Neutrophil (primary cell): ENCODE measurements at regions not wholly inside any gene's neighbourhood (a gene's known extent, or its start where the extent isn't known, plus 50 kb on each side); places are given as distances from the start of the nearest gene placed in this dataset.

Experiments
- H3K27ac ChIP-seq: fragments of 200-600 bp; sonication (generic); 2 replicates; pipeline ENCODE4 v1.5.1; 2016; ENCODE audit warnings: mild to moderate bottlenecking, moderate library complexity
- H3K27me3 ChIP-seq: fragments of 200-600 bp; sonication (generic); 2 replicates; pipeline ENCODE4 v1.6.0; 2016; ENCODE audit warnings: mild to moderate bottlenecking
- H3K36me3 ChIP-seq: fragments of 200-600 bp; sonication (generic); 2 replicates; pipeline ENCODE4 v1.5.1; 2017
- H3K4me1 ChIP-seq, 2 experiments: fragments of 200-600 bp in 1 of 2; sonication (generic) in 1 of 2; 1 replicate in 1 of 2; 2 replicates in 1 of 2; pipeline versions ENCODE4 v1.5.1 to v1.6.1; 2013 to 2016; ENCODE audit warnings: low read depth in 1 of 2, low read length in 1 of 2, mild to moderate bottlenecking in 1 of 2, moderate library complexity in 1 of 2; ENCODE audit not compliant: control insufficient read depth in 1 of 2, insufficient read depth in 1 of 2
- H3K4me3 ChIP-seq, 2 experiments: fragments of 200-600 bp in 1 of 2; sonication (generic) in 1 of 2; 1 replicate in 1 of 2; 2 replicates in 1 of 2; pipeline ENCODE4 v1.5.1; 2013 to 2016; ENCODE audit warnings: low read depth in 1 of 2, low read length in 1 of 2, mild to moderate bottlenecking in 1 of 2, moderate library complexity in 1 of 2
- H3K9me3 ChIP-seq: fragments of 200-600 bp; sonication (generic); 2 replicates; pipeline ENCODE4 v1.5.1; 2016
- TF ChIP-seq, protein P1 (sequence below): fragments of 200-600 bp; sonication (generic); IDR thresholded peaks from 2 replicates; pipeline ENCODE4 v1.5.1; 2016; ENCODE audit warnings: antibody characterized with exemption

DNA sequence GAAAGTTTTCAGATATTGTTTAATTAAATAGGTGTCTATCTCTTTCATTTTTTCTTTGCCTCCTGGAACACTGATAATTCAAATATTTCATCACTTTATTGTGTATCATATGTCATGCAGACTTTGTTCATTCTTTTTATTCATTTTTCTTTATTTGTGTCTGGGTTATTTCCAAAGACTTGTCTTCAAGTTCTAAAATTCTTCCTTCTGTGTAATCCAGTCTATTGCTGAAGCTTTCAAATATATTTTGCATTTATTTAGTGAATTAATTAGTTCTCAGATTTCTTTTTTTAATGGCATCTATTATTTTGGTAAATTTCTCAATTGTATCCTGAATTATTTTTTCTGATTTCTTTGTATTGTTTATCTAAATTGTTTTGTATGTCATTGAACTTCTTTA is 70.1 kb downstream of the ZNF330 start:
- TF ChIP-seq, protein P1, sequence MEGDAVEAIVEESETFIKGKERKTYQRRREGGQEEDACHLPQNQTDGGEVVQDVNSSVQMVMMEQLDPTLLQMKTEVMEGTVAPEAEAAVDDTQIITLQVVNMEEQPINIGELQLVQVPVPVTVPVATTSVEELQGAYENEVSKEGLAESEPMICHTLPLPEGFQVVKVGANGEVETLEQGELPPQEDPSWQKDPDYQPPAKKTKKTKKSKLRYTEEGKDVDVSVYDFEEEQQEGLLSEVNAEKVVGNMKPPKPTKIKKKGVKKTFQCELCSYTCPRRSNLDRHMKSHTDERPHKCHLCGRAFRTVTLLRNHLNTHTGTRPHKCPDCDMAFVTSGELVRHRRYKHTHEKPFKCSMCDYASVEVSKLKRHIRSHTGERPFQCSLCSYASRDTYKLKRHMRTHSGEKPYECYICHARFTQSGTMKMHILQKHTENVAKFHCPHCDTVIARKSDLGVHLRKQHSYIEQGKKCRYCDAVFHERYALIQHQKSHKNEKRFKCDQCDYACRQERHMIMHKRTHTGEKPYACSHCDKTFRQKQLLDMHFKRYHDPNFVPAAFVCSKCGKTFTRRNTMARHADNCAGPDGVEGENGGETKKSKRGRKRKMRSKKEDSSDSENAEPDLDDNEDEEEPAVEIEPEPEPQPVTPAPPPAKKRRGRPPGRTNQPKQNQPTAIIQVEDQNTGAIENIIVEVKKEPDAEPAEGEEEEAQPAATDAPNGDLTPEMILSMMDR = no peak
- Histone ChIP-seq H3K36me3 (no peaks in the 10 kb centered on the region), H3K27ac (no peak overlapping the region), H3K4me3 (no peak overlapping the region), H3K4me1 (no peaks in the 10 kb centered on the region), H3K9me3 (peaks cover 3% of the 10 kb centered on the region), H3K27me3 (no peaks in the 10 kb centered on the region)

DNA sequence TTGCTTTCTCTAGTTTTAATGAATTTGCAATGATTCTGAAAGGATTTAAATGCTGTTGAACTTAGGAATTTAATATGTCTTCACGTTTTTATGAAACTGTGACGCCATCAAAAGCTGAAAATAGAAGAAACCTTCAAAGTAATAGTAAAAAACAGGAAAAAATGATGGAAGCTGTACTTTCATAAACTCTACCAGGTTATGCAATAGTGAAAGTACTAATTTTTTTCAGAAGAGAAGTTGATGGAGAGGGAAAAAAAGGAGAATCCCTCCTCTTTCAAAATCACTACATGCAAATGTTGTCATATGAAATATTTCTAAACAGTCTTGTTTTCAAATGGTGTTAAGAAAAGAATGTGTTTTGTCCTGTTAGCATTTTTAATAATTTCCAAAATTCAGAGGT is 73.6 kb downstream of the ZNF330 start:
- H3K9me3 ChIP-seq = peaks cover 3% of the 10 kb centered on the region
- H3K27me3 ChIP-seq = no peaks in the 10 kb centered on the region
- H3K36me3 ChIP-seq = no peaks in the 10 kb centered on the region
- no peak overlapping the region for H3K4me3 ChIP-seq
- TF ChIP-seq, protein P1 = no peak
- no peaks in the 10 kb centered on the region for H3K4me1 ChIP-seq
- no peak overlapping the region for H3K27ac ChIP-seq

DNA sequence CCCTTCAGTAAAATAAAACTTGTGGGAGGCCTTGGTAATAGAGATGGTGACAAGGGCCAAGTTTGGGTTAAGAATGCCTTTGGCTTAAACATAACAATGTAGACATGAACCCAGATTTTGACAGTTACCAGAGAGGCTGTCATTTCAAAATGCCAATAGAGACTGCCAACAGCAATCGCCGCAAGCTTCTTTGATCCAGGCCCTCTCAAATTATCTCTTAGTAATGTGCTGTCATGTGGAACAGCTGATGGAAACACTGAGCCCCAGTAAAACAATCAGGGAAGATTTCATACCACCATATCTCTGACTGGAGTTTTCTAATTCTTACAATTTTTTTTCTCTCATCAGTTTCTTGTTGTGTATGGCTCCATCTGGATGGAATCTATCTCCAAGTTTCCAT is 80.5 kb downstream of the ZNF330 start:
- H3K27me3 ChIP-seq = peaks cover under 1% of the 10 kb centered on the region
- H3K4me1 ChIP-seq = no peaks in the 10 kb centered on the region
- H3K4me3 ChIP-seq = no peak overlapping the region
- TF ChIP-seq, protein P1 = no peak
- no peaks in the 10 kb centered on the region for H3K9me3 ChIP-seq
- no peak overlapping the region for H3K27ac ChIP-seq
- no peaks in the 10 kb centered on the region for H3K36me3 ChIP-seq

DNA sequence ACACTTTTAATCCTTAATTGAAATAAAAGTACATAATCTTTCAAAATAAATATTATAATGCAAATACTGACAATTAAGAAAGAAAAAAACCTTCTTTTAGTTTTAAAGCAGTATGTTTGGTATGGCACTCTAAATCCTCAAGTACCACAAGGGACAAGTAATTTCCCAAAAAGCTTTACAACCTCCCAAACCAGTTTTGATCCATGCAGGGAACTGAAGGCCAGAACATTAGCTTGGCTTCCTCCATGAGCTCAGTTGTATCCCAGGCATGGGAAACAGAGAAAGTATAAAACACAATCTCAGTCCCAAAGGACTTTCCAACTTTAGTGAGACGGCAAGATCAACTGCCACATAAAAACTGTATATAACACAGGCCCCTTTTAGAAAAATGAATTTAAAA is 82.2 kb downstream of the ZNF330 start:
- H3K27ac ChIP-seq = no peak overlapping the region

GRCh38 chr4:141304346-141304745 is 83.7 kb downstream of the ZNF330 start:
- Histone ChIP-seq H3K27ac (no peak overlapping the region), H3K27me3 (peaks cover 7% of the 10 kb centered on the region), H3K4me3 (no peak overlapping the region), H3K4me1 (no peaks in the 10 kb centered on the region), H3K36me3 (no peaks in the 10 kb centered on the region), H3K9me3 (no peaks in the 10 kb centered on the region)
- TF ChIP-seq, protein P1 = no peak

More for the DNA sequence above, 82.2 kb downstream of the ZNF330 start:
- H3K4me3 ChIP-seq = no peak overlapping the region
- TF ChIP-seq, protein P1 = no peak
- H3K27me3 ChIP-seq = peaks cover 7% of the 10 kb centered on the region
- no peaks in the 10 kb centered on the region for H3K9me3 ChIP-seq
- no peaks in the 10 kb centered on the region for H3K36me3 ChIP-seq
- H3K4me1 ChIP-seq = no peaks in the 10 kb centered on the region

- no peaks in the 10 kb centered on the region for H3K9me3 ChIP-seq
- H3K4me3 ChIP-seq = no peak overlapping the region
- no peak overlapping the region for H3K27ac ChIP-seq
- H3K27me3 ChIP-seq = peaks cover 7% of the 10 kb centered on the region
- H3K36me3 ChIP-seq = no peaks in the 10 kb centered on the region
- H3K4me1 ChIP-seq = no peaks in the 10 kb centered on the region
- TF ChIP-seq, protein P1 = no peak
Observed at GRCh38 chr4:141306331-141306730, 85.6 kb downstream of the ZNF330 start.
